ENCODE measurements at regions not wholly inside any gene's neighbourhood (a gene's known extent, or its start where the extent isn't known, plus 50 kb on each side); places are given as distances from the start of the nearest gene placed in this dataset.
"Not testable (repeated sequence)": the region's sequence is repeated elsewhere in the genome, so short reads cannot be mapped to it uniquely, and the experiment has no call there.

- peak in 2 of 51 donors; percentile 26 to 38 for DNase-seq
Measured at GRCh38 chr2:2901384-2902345, 476.0 kb downstream of the EIPR1 start.

GRCh38 chr2:2899826-2900225 lies 477.8 kb downstream of the EIPR1 start:
- no peak for DNase-seq

DNA sequence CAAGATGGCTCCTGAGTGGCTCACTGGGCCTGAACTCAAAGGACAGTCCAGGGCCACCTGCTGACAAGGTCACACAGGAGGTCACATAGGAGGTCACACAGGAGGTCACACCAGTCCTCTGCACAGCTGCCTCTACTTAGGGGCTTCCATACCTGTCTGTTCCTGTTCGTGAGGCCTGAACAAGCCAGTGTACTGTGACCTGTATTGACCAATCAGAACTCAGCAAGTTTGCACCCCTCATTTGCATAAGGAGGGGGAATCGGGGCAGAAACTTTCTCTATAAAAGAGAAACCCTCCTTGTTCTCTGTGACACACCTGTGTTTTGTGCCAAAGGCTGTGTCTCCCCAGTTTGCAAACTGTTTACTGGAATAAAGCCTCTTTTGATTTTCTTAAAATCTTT lies 478.9 kb downstream of the EIPR1 start:
- no peak for DNase-seq

DNA sequence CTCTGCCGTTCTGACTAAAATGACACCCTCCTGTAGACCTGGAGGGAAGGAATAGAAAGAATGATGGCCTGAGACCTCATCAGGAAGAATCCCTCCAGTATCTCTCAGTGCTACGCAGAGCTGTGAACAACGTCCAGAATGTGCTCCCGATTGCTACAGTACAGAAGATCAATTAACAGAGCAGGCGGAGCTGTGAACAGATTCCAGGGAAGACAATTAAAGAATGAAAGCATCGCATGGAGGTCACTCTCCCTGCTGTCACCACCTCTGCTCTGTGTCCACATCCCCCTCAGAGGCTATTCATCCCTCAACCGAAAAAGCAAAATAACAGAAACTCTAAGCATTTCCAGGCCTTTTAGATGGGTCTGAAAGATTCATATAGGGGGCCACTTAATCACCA lies 481.0 kb downstream of the EIPR1 start:
- no peak for DNase-seq

DNA sequence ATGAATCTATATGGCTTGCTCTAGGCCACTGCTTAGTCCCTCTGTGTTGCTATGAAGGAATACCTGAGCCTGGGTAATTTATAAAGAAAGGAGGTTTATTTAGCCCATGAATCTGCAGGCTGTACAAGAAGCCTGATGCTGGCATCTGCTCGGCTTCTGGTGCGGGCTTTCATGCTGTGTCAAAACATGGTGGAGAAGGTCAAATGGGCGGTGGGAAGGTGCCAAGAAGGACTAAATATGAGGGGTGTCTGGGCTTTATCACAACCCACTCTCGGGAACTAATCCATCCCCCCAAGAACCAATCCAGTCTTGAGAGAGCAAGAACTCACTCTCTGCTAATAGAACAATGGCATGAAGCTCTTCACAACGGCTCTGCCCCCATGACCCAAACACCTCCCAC lies 481.6 kb downstream of the EIPR1 start:
- DNase-seq = no peak

GRCh38 chr2:2894011-2894410 lies 483.6 kb downstream of the EIPR1 start:
- not testable (repeated sequence) for DNase-seq

DNA sequence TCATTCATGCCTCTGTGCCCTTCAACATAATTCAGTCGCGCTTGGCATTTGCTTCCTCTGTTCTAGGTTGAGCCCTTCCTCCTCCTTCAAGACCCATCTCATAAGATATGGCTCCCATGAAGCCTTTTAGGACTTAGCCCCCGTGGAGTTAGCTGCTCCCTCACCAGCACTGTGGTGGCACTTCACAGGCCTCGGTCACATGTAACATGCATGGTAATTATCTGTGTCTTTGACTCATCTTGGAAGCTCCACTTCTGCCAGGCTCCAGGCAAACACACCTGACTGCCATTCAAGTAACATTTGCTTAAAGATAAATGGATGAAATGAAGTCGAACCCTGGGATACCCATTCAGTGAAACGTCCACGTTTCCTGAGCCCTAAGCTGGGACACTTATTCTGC lies 484.7 kb downstream of the EIPR1 start:
- DNase-seq = no peak

GRCh38 chr2:2892378-2892777 lies 485.2 kb downstream of the EIPR1 start:
- no peak for DNase-seq

GRCh38 chr2:2890901-2891300 lies 486.7 kb downstream of the EIPR1 start:
- no peak for DNase-seq

DNA sequence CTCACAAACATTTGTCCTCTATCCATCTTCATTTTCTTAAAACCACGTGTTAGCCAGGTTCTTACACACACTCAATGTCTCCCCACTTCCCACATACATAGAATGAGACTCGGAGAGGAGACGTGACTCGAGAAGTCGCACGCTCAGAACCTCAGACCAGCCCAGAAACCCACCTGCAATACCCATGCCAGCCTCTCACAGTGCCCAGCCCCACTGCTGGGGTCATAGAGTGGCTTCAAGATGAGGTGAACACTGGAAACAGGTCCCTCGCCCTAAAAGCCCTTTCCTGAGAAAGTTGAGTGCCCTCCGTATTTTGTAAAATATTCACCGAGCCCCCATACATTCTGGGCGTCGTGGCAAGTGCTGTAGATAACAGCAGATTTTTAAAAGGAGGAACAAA lies 487.4 kb downstream of the EIPR1 start:
- DNase-seq = no peak

DNA sequence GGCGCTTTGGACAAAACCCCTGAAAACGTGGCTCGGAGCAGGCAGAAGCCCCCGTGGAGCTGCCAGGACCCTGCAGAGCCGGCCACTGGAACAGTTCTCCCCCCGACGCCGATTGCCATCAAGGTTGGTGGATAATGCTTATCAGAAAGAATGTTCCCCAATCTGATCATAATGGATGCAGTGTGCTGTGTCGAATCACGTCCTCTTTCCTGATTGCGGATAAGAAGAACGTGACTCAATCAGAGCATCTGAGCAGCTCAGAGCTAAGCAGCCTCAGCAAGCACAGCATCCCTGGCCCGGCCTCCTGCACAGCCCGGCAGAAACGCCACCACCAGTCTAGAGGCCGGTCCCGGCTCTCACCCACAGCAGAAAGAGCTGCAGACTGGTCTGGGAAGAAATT lies 488.0 kb downstream of the EIPR1 start:
- peak in 1 of 51 donors; percentile 30 for DNase-seq

DNA sequence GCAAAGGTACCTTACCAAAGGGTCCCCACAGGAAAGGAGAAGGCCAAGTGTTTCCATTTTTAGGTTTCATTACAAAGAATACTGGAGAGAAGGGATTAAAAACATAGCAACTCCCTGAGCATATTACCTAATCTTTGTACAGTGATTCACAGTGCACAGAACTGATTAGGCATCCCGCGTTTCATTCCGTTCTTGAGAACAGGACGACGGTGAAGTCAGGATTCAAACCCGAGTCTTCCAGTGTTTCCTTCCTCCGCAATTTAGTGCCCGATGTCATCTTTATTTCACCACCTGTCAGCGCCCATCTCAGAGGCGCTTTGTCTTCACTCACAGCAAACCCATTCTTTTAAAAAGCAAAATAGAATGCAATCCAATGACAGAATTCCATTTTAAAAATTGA lies 488.5 kb downstream of the EIPR1 start:
- DNase-seq = no peak

DNA sequence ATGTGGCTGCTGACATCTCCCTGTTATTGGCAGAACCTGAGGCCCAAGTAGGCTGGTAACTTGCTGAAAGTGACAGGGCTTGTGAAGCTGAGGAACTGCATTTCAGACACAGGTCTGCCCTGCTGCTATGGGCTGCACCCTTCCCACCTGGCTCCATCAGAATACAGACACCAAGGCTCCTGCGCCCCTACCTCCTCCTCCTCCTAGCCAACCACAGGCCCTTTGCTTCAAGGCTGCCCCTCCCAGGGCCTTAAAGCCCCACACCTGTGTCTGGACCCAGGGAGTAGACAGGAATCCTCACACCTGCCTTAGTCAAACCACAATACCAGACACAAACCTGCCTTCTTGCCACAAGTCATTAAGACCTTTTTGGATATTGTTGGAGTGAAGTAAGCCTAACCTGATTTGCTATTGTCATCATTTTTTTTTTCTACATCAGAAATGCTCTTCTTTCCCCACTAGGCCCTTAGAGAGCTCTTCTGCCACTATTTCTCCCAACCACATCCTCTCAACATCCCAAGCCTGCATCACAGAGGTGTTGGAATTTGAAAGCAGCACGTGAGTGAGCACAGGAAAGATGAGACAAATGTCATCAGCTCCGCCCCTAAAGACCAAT lies 489.7 kb downstream of the EIPR1 start:
- no peak for DNase-seq

DNA sequence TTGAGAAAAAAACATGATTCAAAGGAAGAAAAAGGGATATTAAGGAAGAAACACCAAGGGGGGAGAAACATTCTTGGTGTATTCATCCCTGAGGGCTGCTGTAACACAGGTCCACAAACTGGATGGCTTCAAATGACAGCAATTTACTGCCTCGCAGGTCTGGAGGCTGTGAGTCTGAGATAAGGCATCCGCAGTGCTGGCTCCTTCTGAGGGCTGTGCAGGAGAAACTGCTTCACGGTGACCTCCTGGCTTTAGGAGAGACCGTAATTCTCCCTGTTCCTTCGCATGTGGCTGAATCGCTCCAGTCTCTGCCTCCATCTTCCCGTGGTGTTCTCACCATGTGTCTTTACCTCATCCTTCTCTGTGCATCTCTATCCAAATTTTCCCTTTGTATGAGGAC lies 490.7 kb downstream of the EIPR1 start:
- no peak for DNase-seq

DNA sequence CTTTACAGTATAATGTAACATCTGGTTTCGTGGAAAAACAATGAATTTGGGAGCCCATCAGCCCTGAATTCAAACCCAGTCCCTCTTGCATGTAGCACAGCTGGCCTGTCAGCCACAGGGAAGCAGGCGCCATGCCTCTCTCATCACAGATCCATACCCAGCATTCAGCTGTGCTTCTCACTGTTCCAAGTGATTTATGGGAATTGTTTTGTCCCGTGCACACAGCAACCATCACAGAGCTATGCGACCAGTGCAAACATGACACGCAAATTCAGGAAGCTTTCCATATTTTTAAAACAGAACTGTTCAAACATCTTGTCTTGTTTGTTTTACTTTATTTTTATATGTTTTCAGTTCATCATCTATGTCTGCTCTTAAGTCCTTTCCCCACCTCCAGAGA lies 496.1 kb downstream of the EIPR1 start:
- DNase-seq = no peak

DNA sequence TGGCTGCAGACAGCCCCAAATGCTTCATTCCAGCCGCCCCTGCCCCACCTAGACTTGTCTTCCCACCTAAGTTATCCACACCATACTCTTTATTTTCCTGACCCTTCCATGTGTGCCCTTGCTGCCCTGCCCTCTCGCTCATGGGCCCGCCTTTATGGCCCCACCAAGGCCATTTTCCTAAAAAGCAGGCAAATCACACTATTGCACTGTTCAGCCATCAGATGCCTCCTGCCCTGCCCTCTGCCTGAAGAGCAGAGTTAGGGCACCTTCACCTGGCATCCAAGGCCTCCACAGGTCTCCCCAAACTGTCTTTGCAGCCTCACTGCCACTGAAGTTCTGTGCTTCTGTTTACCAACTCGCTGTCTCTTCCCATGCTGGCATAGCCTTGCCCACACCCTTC lies 496.7 kb downstream of the EIPR1 start:
- DNase-seq = no peak

DNA sequence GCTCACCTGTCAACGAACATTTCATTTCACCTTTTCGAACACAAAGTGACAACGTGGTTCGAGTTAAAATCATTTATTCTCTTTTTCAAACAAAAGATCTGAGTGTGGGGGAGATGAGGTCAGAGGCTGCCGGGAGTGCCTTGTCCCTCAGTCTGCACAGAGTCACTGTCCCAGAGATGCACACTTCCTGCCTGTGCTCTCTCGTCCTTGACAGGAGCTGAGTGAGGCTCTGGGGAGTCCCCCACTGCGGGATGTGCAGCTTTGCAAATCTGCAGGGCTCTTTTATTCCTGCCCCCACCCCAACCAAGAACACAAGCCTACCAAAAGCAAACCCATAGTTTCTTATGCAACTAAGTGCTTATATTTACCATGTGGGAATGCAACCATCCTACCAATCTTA lies 497.8 kb downstream of the EIPR1 start:
- no peak for DNase-seq

- DNase-seq = no peak
Measured at GRCh38 chr2:2879071-2879470, 498.5 kb downstream of the EIPR1 start.

- peak in 17 of 51 donors; percentile 9 to 75 (median 28) for DNase-seq
Measured at GRCh38 chr2:2877427-2877826, 500.2 kb downstream of the EIPR1 start.

- DNase-seq = peak in 24 of 51 donors; percentile 13 to 78 (median 47)
Measured at GRCh38 chr2:2876331-2877221, 501.0 kb downstream of the EIPR1 start.

DNA sequence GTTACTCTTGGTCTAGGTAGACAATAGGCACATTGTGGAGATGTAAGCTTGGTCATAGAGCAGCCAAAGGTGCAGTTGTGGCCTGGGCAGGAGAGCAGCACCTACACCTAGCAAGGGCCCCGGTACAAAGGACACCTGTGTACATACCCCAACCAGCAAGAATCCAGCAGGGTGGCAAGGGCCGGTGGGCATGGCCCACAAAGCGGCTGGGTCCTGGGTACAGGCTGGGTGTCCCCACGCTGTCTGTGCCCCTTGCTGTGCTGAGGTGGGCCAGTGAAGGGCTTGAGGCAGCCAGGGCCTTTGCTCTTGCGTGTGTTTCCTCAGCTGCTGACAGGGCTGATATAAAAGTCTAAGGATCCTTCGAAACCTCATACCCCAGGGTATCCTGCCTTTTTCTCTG lies 501.8 kb downstream of the EIPR1 start:
- DNase-seq = peak in 1 of 51 donors; percentile 4

- DNase-seq = no peak
Measured at GRCh38 chr2:2875296-2875695, 502.3 kb downstream of the EIPR1 start.

All from hypothalamus (tissue), 51 donors.